ENCODE measurements at regions not wholly inside any gene's neighbourhood (a gene's known extent, or its start where the extent isn't known, plus 50 kb on each side); places are given as distances from the start of the nearest gene placed in this dataset.

GRCh38 chr17:34872640-34873039, 88.6 kb downstream of the CCT6B start:
- TF ChIP-seq EZH2phosphoT487 (IDR thresholded peaks at IDR 0.05; ENCODE audit: insufficient read depth, low read depth) (no peak), EZH2 (IDR thresholded peaks at IDR 0.05; ENCODE audit: insufficient read depth, poor library complexity, severe bottlenecking) (no peak)
